B cell (primary cell): ENCODE measurements at regions not wholly inside any gene's neighbourhood (a gene's known extent, or its start where the extent isn't known, plus 50 kb on each side); places are given as distances from the start of the nearest gene placed in this dataset.

ENCODE experiments used
- ATAC-seq: fragments of 200-7000 bp; cut with Tn5 transposase; one replicate; pipeline ENCODE4 v1.10.0; 2021; ENCODE audit warnings: low read depth, mild to moderate bottlenecking, moderate number of reproducible peaks, moderate library complexity
- CTCF ChIA-PET: fragments of 350-600 bp; sonication (Branson Sonifier 250); formaldehyde crosslinking; loops from one replicate; lab custom pipeline; 2021; ENCODE audit warnings: antibody characterized with exemption, inconsistent platforms; lab: Charles Lee
- POLR2A ChIA-PET: fragments of 350-600 bp; sonication (Branson Sonifier 250); formaldehyde crosslinking; loops from one replicate; lab custom pipeline; 2021; ENCODE audit warnings: antibody characterized with exemption; lab: Charles Lee
- DNase-seq: peaks from one replicate; pipeline ENCODE4 v3.0.0; 2013
- H2AFZ ChIP-seq: 2 replicates; pipeline ENCODE4 v1.6.1; 2012; ENCODE audit warnings: mild to moderate bottlenecking, low read depth, low read length; ENCODE audit not compliant: insufficient read depth, poor library complexity, severe bottlenecking
- H3K27ac ChIP-seq, 2 donors: 1 replicate in 1 of 2; 2 replicates in 1 of 2; pipeline ENCODE4 v1.5.1; 2012 to 2013; ENCODE audit warnings: low read length in 2 of 2, mild to moderate bottlenecking in 2 of 2, moderate library complexity in 1 of 2
- H3K27me3 ChIP-seq, 4 experiments: fragments of 200-600 bp in 1 of 4; sonication (generic) in 1 of 4; replicated peaks in 1 of 4; 1 replicate in 2 of 4; 2 replicates in 2 of 4; pipeline versions ENCODE4 v1.6.1 to v1.7.0; 2013 to 2016; ENCODE audit warnings: low read length in 3 of 4, mild to moderate bottlenecking in 2 of 4, mixed read lengths in 1 of 4, moderate library complexity in 1 of 4; ENCODE audit not compliant: insufficient read depth in 4 of 4, control insufficient read depth in 3 of 4; ENCODE audit errors: control extremely low read depth in 1 of 4
- H3K36me3 ChIP-seq, 2 experiments: replicated peaks in 1 of 2; 1 replicate in 1 of 2; 2 replicates in 1 of 2; pipeline versions ENCODE4 v1.6.1 to v1.7.1; 2013; ENCODE audit warnings: low read length in 1 of 2; ENCODE audit not compliant: insufficient read depth in 2 of 2, control insufficient read depth in 1 of 2; ENCODE audit errors: control extremely low read depth in 1 of 2, extremely low read depth in 1 of 2
- H3K4me1 ChIP-seq, 2 donors: fragments of 200-600 bp in 1 of 2; sonication (generic) in 1 of 2; 1 replicate in 1 of 2; 2 replicates in 1 of 2; pipeline versions ENCODE4 v1.5.1 to v1.6.1; 2013 to 2017; ENCODE audit warnings: low read length in 2 of 2; ENCODE audit not compliant: control insufficient read depth in 2 of 2, insufficient read depth in 2 of 2
- H3K4me2 ChIP-seq: replicated peaks from 2 replicates; pipeline ENCODE3; 2012; ENCODE audit warnings: mild to moderate bottlenecking, low read depth, low read length; ENCODE audit not compliant: poor library complexity, severe bottlenecking
- H3K4me3 ChIP-seq, 5 experiments: fragments of 200-600 bp in 1 of 5; sonication (generic) in 1 of 5; 1 replicate in 3 of 5; 2 replicates in 2 of 5; pipeline versions ENCODE4 v1.5.1 to v1.7.0; 2011 to 2016; ENCODE audit warnings: low read length in 4 of 5, mild to moderate bottlenecking in 4 of 5, low read depth in 2 of 5, control low read depth in 1 of 5, moderate library complexity in 1 of 5; ENCODE audit not compliant: insufficient read depth in 1 of 5; ENCODE audit errors: control extremely low read depth in 1 of 5, extremely low read depth in 1 of 5
- H3K79me2 ChIP-seq: fragments of 200-600 bp; sonication (generic); one replicate; pipeline ENCODE4 v1.6.0; 2016; ENCODE audit warnings: low read length; ENCODE audit not compliant: control insufficient read depth, insufficient read depth
- H3K9ac ChIP-seq: fragments of 200-600 bp; sonication (generic); 2 replicates; pipeline ENCODE4 v1.6.1; 2017; ENCODE audit warnings: mild to moderate bottlenecking, low read length, moderate library complexity
- H3K9me3 ChIP-seq, 3 donors: one replicate each; pipeline versions ENCODE4 v1.6.1 to v1.7.1; 2013; ENCODE audit warnings: low read length in 2 of 3; ENCODE audit not compliant: control insufficient read depth in 2 of 3, insufficient read depth in 1 of 3; ENCODE audit errors: control extremely low read depth in 1 of 3
- H4K20me1 ChIP-seq: 2 replicates; pipeline ENCODE4 v1.6.0; 2012; ENCODE audit warnings: mild to moderate bottlenecking, low read length; ENCODE audit not compliant: insufficient read depth, control insufficient read depth, poor library complexity, severe bottlenecking
- H3K27ac Mint-ChIP-seq: one replicate; pipeline ENCODE4 v1.8.0; 2021; ENCODE audit warnings: mixed read lengths
- H3K27me3 Mint-ChIP-seq: one replicate; pipeline ENCODE4 v1.8.0; 2021; ENCODE audit warnings: mixed read lengths
- H3K4me1 Mint-ChIP-seq: one replicate; pipeline ENCODE4 v1.8.0; 2021; ENCODE audit warnings: mixed read lengths
- H3K4me3 Mint-ChIP-seq: one replicate; pipeline ENCODE4 v1.8.0; 2021; ENCODE audit warnings: mixed read lengths
- H3K9me3 Mint-ChIP-seq: one replicate; pipeline ENCODE4 v1.8.0; 2022; ENCODE audit warnings: mixed read lengths; ENCODE audit not compliant: insufficient read depth
- CTCF ChIP-seq: fragments of 200-600 bp; IDR thresholded peaks from one replicate; pipeline ENCODE4 v1.8.0; 2022; ENCODE audit warnings: antibody characterized with exemption, mild to moderate bottlenecking
- EZH2 ChIP-seq: IDR thresholded peaks from 2 replicates; pipeline ENCODE4 v1.6.1; 2012; ENCODE audit warnings: borderline replicate concordance, low read depth, mild to moderate bottlenecking, moderate library complexity, low read length; ENCODE audit not compliant: insufficient read depth, poor library complexity, severe bottlenecking
- WGBS: methylation state at CpG from one replicate; pipeline ENCODE4 v1.1.5; 2013; ENCODE audit warnings: missing lambda C conversion rate; ENCODE audit not compliant: insufficient coverage; 5-methylcytosine and 5-hydroxymethylcytosine counted together
- intact Hi-C: fragments of 100-400 bp; cut with micrococcal nuclease; formaldehyde crosslinking; loops from one replicate; pipeline ENCODE4 v1.10.0; 2022

DNA sequence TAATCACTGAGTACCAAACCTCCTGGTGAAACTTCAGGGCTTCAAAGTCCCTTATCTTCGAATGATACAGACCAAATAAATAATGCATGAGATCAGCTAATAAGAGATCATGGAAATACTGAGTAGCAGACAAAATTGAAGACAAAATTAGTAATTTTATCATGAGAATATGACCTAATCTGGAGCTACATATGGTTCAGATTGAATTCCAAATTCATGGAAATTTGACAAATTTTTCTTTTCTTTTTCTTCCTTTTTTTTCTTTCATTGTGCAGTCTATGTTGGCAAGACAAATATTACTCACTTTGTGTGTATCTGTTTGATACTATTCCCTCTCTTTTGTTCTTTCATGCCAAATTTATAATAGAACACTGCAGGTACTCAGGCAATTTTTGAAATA is 218.1 kb upstream of the KCNJ16 start:
- DNase-seq (no peak), ATAC-seq (no peak)
- no CpG with 5 or more reads among the region's 1 CpG for WGBS
- no peaks in the 10 kb centered on the region for H3K4me1 ChIP-seq
- intact Hi-C loops: no loop called here
- no peak overlapping the region for H3K27ac ChIP-seq
- no peaks in the 10 kb centered on the region for H3K27me3 ChIP-seq
- CTCF ChIA-PET: no interaction called here
- H3K27ac Mint-ChIP-seq: no peak overlapping the region
- no peak overlapping the region for H2AFZ ChIP-seq
- TF ChIP-seq CTCF: no peak
- no peak for TF ChIP-seq EZH2
- POLR2A ChIA-PET: no interaction called here
- H3K4me2 ChIP-seq: no peak overlapping the region
- no peaks in the 10 kb centered on the region for H3K27me3 Mint-ChIP-seq
- H3K9me3 Mint-ChIP-seq: peaks cover 9% of the 10 kb centered on the region
- H3K79me2 ChIP-seq: no peaks in the 10 kb centered on the region
- no peaks in the 10 kb centered on the region for H3K4me1 Mint-ChIP-seq
- peaks cover 3 to 6% (median 5%) of the 10 kb centered on the region in 3 donors for H3K9me3 ChIP-seq
- H3K9ac ChIP-seq: no peak overlapping the region
- H3K4me3 ChIP-seq: no peak overlapping the region
- H3K36me3 ChIP-seq: no peaks in the 10 kb centered on the region
- no peaks in the 10 kb centered on the region for H4K20me1 ChIP-seq
- H3K4me3 Mint-ChIP-seq: no peak overlapping the region

GRCh38 chr17:69857412-69857835 is 217.6 kb upstream of the KCNJ16 start:
- no peaks in the 10 kb centered on the region for H3K36me3 ChIP-seq
- no peak overlapping the region for H3K9ac ChIP-seq
- ChIA-PET POLR2A (no interaction called here), CTCF (no interaction called here)
- Mint-ChIP-seq H3K4me3 (no peak overlapping the region), H3K27ac (no peak overlapping the region), H3K4me1 (no peaks in the 10 kb centered on the region), H3K9me3 (peaks cover 9% of the 10 kb centered on the region), H3K27me3 (no peaks in the 10 kb centered on the region)
- H3K9me3 ChIP-seq: peaks cover 3 to 6% (median 5%) of the 10 kb centered on the region in 3 donors
- no peak overlapping the region for H3K4me2 ChIP-seq
- no peak overlapping the region for H2AFZ ChIP-seq
- DNase-seq (no peak), ATAC-seq (no peak)
- no peaks in the 10 kb centered on the region for H4K20me1 ChIP-seq
- TF ChIP-seq EZH2: no peak
- TF ChIP-seq CTCF: no peak
- no peaks in the 10 kb centered on the region for H3K79me2 ChIP-seq
- no peak overlapping the region for H3K27ac ChIP-seq
- intact Hi-C loops: no loop called here
- H3K4me3 ChIP-seq: no peak overlapping the region
- no peaks in the 10 kb centered on the region for H3K27me3 ChIP-seq
- no peaks in the 10 kb centered on the region for H3K4me1 ChIP-seq
